ENCODE measurements at regions not wholly inside any gene's neighbourhood (a gene's known extent, or its start where the extent isn't known, plus 50 kb on each side); places are given as distances from the start of the nearest gene placed in this dataset.
"Not testable (repeated sequence)": the region's sequence is repeated elsewhere in the genome, so short reads cannot be mapped to it uniquely, and the experiment has no call there.

- ATAC-seq, result no peak
- DNase-seq, result no peak
- intact Hi-C loops (cut with micrococcal nuclease), result no loop called here
Observed at GRCh38 chr4:116233971-116234370, 851.4 kb downstream of the TRAM1L1 start.

GRCh38 chr4:116231999-116232398 is 853.4 kb downstream of the TRAM1L1 start:
- DNase-seq; ATAC-seq; intact Hi-C loops (cut with micrococcal nuclease): not testable (repeated sequence)

- DNase-seq (no peak), ATAC-seq (no peak)
- intact Hi-C loops (cut with micrococcal nuclease), result no loop called here
Observed at GRCh38 chr4:116229420-116229819, 856.0 kb downstream of the TRAM1L1 start.

GRCh38 chr4:116223040-116223732 is 862.2 kb downstream of the TRAM1L1 start:
- ATAC-seq (no peak), DNase-seq (no peak)
- intact Hi-C loops (cut with micrococcal nuclease), result no loop called here

GRCh38 chr4:116217781-116218180 is 867.6 kb downstream of the TRAM1L1 start:
- DNase-seq (no peak), ATAC-seq (no peak)
- intact Hi-C loops (cut with micrococcal nuclease), result no loop called here

GRCh38 chr4:116215622-116216021 is 869.8 kb downstream of the TRAM1L1 start:
- intact Hi-C loops (cut with micrococcal nuclease), result no loop called here
- DNase-seq, result no peak
- ATAC-seq, result no peak

- no peak for DNase-seq
- intact Hi-C loops (cut with micrococcal nuclease), result no loop called here
- no peak for ATAC-seq
Observed at GRCh38 chr4:116202524-116202923, 882.9 kb downstream of the TRAM1L1 start.

GRCh38 chr4:116197317-116197809 is 888.0 kb downstream of the TRAM1L1 start:
- DNase-seq (no peak), ATAC-seq (no peak)
- intact Hi-C loops (cut with micrococcal nuclease), result no loop called here

- ATAC-seq (no peak), DNase-seq (no peak)
- intact Hi-C loops (cut with micrococcal nuclease), result no loop called here
Observed at GRCh38 chr4:116183241-116183640, 902.1 kb downstream of the TRAM1L1 start.

- DNase-seq, result no peak
- intact Hi-C loops (cut with micrococcal nuclease), result no loop called here
- no peak for ATAC-seq
Observed at GRCh38 chr4:116180157-116180601, 905.2 kb downstream of the TRAM1L1 start.

- intact Hi-C loops (cut with micrococcal nuclease); DNase-seq; ATAC-seq: not testable (repeated sequence)
Observed at GRCh38 chr4:116151371-116151770, 934.0 kb downstream of the TRAM1L1 start.

- intact Hi-C loops (cut with micrococcal nuclease), result no loop called here
- ATAC-seq (no peak), DNase-seq (no peak)
Observed at GRCh38 chr4:116150152-116150551, 935.2 kb downstream of the TRAM1L1 start.

GRCh38 chr4:116143198-116143597 is 942.2 kb downstream of the TRAM1L1 start:
- intact Hi-C loops (cut with micrococcal nuclease), result no loop called here
- ATAC-seq (no peak), DNase-seq (no peak)

- DNase-seq, result no peak
- ATAC-seq, result no peak
- intact Hi-C loops (cut with micrococcal nuclease), result no loop called here
Observed at GRCh38 chr4:116132946-116133345, 952.4 kb downstream of the TRAM1L1 start.

GRCh38 chr4:116126794-116127193 is 958.6 kb downstream of the TRAM1L1 start:
- intact Hi-C loops (cut with micrococcal nuclease), result no loop called here
- no peak for ATAC-seq
- DNase-seq, result no peak

GRCh38 chr4:116122124-116122523 is 963.3 kb downstream of the TRAM1L1 start:
- no peak for ATAC-seq
- no peak for DNase-seq
- intact Hi-C loops (cut with micrococcal nuclease), result no loop called here

- ATAC-seq (no peak), DNase-seq (no peak)
- intact Hi-C loops (cut with micrococcal nuclease), result no loop called here
Observed at GRCh38 chr4:116118221-116118620, 967.2 kb downstream of the TRAM1L1 start.

GRCh38 chr4:116112861-116113260 is 972.5 kb downstream of the TRAM1L1 start:
- DNase-seq; intact Hi-C loops (cut with micrococcal nuclease): not testable (repeated sequence)

GRCh38 chr4:116110713-116111112 is 974.7 kb downstream of the TRAM1L1 start:
- DNase-seq (no peak), ATAC-seq (no peak)
- intact Hi-C loops (cut with micrococcal nuclease), result no loop called here

More at GRCh38 chr4:116112861-116113260, 972.5 kb downstream of the TRAM1L1 start:
- ATAC-seq, result not testable (repeated sequence)

GRCh38 chr4:116108606-116109005 is 976.8 kb downstream of the TRAM1L1 start:
- intact Hi-C loops (cut with micrococcal nuclease), result no loop called here
- ATAC-seq (no peak), DNase-seq (no peak)

- no peak for DNase-seq
- ATAC-seq, result no peak
- intact Hi-C loops (cut with micrococcal nuclease), result no loop called here
Observed at GRCh38 chr4:116101321-116101720, 984.1 kb downstream of the TRAM1L1 start.
